ENCODE measurements at regions not wholly inside any gene's neighbourhood (a gene's known extent, or its start where the extent isn't known, plus 50 kb on each side); places are given as distances from the start of the nearest gene placed in this dataset.

DNA sequence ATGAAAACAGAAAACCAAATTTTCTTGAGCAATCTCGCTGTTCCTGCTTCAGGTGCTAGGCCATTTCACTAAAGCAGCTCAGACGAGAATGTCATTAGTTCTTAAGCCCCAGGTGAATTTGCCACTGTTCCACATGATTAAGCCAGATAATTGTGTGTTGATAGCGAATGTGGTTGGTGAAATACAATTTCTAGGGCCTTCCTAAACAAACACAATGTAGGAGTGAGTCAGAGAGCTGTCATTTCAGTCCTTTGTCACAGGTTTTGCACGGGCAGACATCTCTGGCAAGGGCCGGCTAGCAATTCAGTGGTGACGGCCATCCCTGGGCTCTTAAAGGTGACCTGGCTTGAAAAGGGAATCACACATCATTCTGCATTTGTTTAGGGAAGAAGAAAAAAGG, 170.7 kb downstream of the TMEM182 start:
- 70 to 83% (median 75%) methylated on average over 6 of the region's 6 CpGs for WGBS, 5 donors
- TF ChIP-seq POLR2AphosphoS5 (IDR thresholded peaks at IDR 0.05) (no peak), POLR2A (IDR thresholded peaks at IDR 0.05) (no peak), CTCF (IDR thresholded peaks at IDR 0.05 in 8 of 11, conservative IDR thresholded peaks at IDR 0.05 in 3 of 11) (no peak)
- no peak overlapping the region for H3K4me3 ChIP-seq
- no peaks in the 10 kb centered on the region for H3K36me3 ChIP-seq
- H3K27ac ChIP-seq: no peak overlapping the region
- no peak for DNase-seq
- no peaks in the 10 kb centered on the region for H3K9me3 ChIP-seq
- intact Hi-C loops (cut with DNase I; ENCODE audit: low total_unique reads): no loop called here
- H3K27me3 ChIP-seq (replicated peaks in 1 of 7): no peaks in the 10 kb centered on the region
- no peaks in the 10 kb centered on the region for H3K4me1 ChIP-seq

GRCh38 chr2:102939207-102939606, 177.4 kb downstream of the TMEM182 start:
- intact Hi-C loops (cut with DNase I; ENCODE audit: low total_unique reads): no loop called here
- 0 to 38% (median 31%) methylated on average over 1 of the region's 1 CpG for WGBS, 5 donors
- Histone ChIP-seq H3K4me3 (no peak overlapping the region), H3K36me3 (no peaks in the 10 kb centered on the region), H3K9me3 (peaks cover 0 to 11% (median 4%) of the 10 kb centered on the region in 8 donors), H3K4me1 (no peaks in the 10 kb centered on the region), H3K27me3 (replicated peaks in 1 of 7) (no peaks in the 10 kb centered on the region), H3K27ac (no peak overlapping the region)
- no peak for TF ChIP-seq POLR2A (IDR thresholded peaks at IDR 0.05)
- no peak for TF ChIP-seq CTCF (IDR thresholded peaks at IDR 0.05 in 8 of 11, conservative IDR thresholded peaks at IDR 0.05 in 3 of 11)
- no peak for TF ChIP-seq POLR2AphosphoS5 (IDR thresholded peaks at IDR 0.05)
- DNase-seq: no peak

DNA sequence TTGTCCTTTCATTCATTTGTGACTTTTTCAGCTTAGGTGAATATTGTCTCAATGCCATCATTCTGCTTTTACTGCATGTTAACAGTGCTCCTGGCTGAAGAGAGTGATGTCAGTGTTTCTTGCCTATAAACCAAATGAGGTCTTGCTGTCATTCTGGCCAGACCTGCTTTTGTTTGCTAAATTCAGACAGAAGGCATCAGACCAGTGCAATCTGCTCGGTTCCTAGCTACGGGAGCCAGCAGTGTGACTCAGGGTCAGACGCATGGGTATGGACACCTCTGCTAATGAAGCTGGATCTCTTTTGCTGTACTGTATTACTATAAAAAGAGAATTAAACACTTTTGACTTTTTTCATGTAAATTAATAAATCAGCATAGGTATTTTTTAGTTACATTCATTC, 178.9 kb downstream of the TMEM182 start:
- Histone ChIP-seq H3K27ac (no peak overlapping the region), H3K4me3 (no peak overlapping the region), H3K36me3 (no peaks in the 10 kb centered on the region), H3K4me1 (no peaks in the 10 kb centered on the region), H3K9me3 (peaks cover 0 to 11% (median 4%) of the 10 kb centered on the region in 8 donors), H3K27me3 (replicated peaks in 1 of 7) (no peaks in the 10 kb centered on the region)
- TF ChIP-seq CTCF (IDR thresholded peaks at IDR 0.05 in 8 of 11, conservative IDR thresholded peaks at IDR 0.05 in 3 of 11): no peak
- no peak for TF ChIP-seq POLR2AphosphoS5 (IDR thresholded peaks at IDR 0.05)
- TF ChIP-seq POLR2A (IDR thresholded peaks at IDR 0.05): no peak
- DNase-seq: no peak
- WGBS, 5 donors: 88 to 96% (median 89%) methylated on average over 3 of the region's 3 CpGs
- intact Hi-C loops (cut with DNase I; ENCODE audit: low total_unique reads): no loop called here

DNA sequence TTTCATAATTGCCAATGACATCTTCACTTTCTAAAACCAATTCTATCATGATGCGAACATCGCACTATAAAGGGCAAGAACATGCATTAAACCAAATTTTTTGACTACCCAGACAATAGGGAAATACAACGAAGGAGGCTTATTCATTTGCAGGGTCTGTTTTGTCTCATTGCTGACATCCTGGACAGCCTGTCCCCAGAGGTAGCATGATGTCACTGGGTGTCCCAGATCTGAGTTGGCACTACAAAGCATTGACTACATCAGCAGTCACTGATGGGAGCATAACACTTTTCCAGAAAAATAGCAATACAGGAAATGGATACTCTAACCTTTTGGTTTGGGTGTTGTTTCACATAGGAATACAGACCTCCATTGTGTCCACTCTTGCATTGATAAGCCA, 180.3 kb downstream of the TMEM182 start:
- H3K4me3 ChIP-seq: no peak overlapping the region
- 87 to 92% (median 89%) methylated on average over 3 of the region's 3 CpGs for WGBS, 5 donors
- H3K27ac ChIP-seq: no peak overlapping the region

More for the DNA sequence above, 180.3 kb downstream of the TMEM182 start:
- no peaks in the 10 kb centered on the region for H3K36me3 ChIP-seq
- intact Hi-C loops (cut with DNase I; ENCODE audit: low total_unique reads): no loop called here
- H3K9me3 ChIP-seq: peaks cover 0 to 11% (median 4%) of the 10 kb centered on the region in 8 donors
- DNase-seq: no peak
- H3K27me3 ChIP-seq (replicated peaks in 1 of 7): no peaks in the 10 kb centered on the region
- no peaks in the 10 kb centered on the region for H3K4me1 ChIP-seq
- TF ChIP-seq POLR2AphosphoS5 (IDR thresholded peaks at IDR 0.05) (no peak), POLR2A (IDR thresholded peaks at IDR 0.05) (no peak), CTCF (IDR thresholded peaks at IDR 0.05 in 8 of 11, conservative IDR thresholded peaks at IDR 0.05 in 3 of 11) (no peak)
